ENCODE measurements at regions not wholly inside any gene's neighbourhood (a gene's known extent, or its start where the extent isn't known, plus 50 kb on each side); places are given as distances from the start of the nearest gene placed in this dataset.

GRCh38 chr3:107945417-107946094 is 145.3 kb downstream of the CD47 start:
- Histone ChIP-seq H3K36me3 (ENCODE audit: control insufficient read depth in 2 of 4, insufficient read depth in 4 of 4, low read length in 3 of 4) (no peaks in the 10 kb centered on the region), H3K18ac (ENCODE audit: extremely low read depth, low read length) (no peak overlapping the region), H3K14ac (ENCODE audit: insufficient read length) (no peak overlapping the region), H3K23ac (ENCODE audit: insufficient read length) (no peak overlapping the region), H3K4me2 (ENCODE audit: insufficient read depth in 1 of 2, low read depth in 2 of 2, low read length in 2 of 2) (no peak overlapping the region), H3K9me3 (ENCODE audit: insufficient read depth in 2 of 2, low read depth in 1 of 2, low read length in 1 of 2) (no peaks in the 10 kb centered on the region), H2BK15ac (ENCODE audit: low read length) (no peak overlapping the region), H4K91ac (replicated peaks; ENCODE audit: insufficient read length, low read length) (no peak overlapping the region), H3K4ac (replicated peaks; ENCODE audit: insufficient read length, low read depth, low read length) (no peak overlapping the region), H3K27me3 (replicated peaks in 1 of 4; ENCODE audit: control insufficient read depth in 3 of 4, extremely low read depth in 1 of 4, insufficient read depth in 3 of 4, low read length in 3 of 4) (peaks cover 0 to 1% (median 0%) of the 10 kb centered on the region in 4 experiments; a peak in 1 of 7 replicates), H4K8ac (ENCODE audit: extremely low read depth, insufficient read depth, low read length) (no peak overlapping the region), H3K9ac (replicated peaks in 1 of 4; ENCODE audit: extremely low read depth in 1 of 4, low read depth in 3 of 4, low read length in 3 of 4) (no peak overlapping the region), H3K4me3 (ENCODE audit: extremely low read depth in 1 of 4, insufficient read depth in 2 of 4, low read depth in 3 of 4, low read length in 4 of 4) (no peak overlapping the region), H3K79me1 (ENCODE audit: low read depth, low read length) (no peaks in the 10 kb centered on the region), H4K5ac (ENCODE audit: insufficient read length, low read depth, low read length) (no peak overlapping the region), H2BK20ac (ENCODE audit: low read length) (no peak overlapping the region), H3K4me1 (replicated peaks in 1 of 4; ENCODE audit: control insufficient read depth in 3 of 4, insufficient read depth in 4 of 4, low read length in 3 of 4) (no peaks in the 10 kb centered on the region; a peak in 1 of 7 replicates), H4K20me1 (replicated peaks in 1 of 2; ENCODE audit: control insufficient read depth in 1 of 2, insufficient read depth in 2 of 2, low read length in 2 of 2) (no peaks in the 10 kb centered on the region), H3K23me2 (ENCODE audit: low read depth, low read length) (no peaks in the 10 kb centered on the region), H3K27ac (ENCODE audit: low read depth, low read length) (no peak overlapping the region), H2AK5ac (ENCODE audit: low read depth, low read length) (no peak overlapping the region), H3K79me2 (ENCODE audit: control insufficient read depth in 1 of 2, insufficient read depth in 2 of 2, low read length in 2 of 2) (no peaks in the 10 kb centered on the region), H2BK5ac (ENCODE audit: low read depth, low read length) (no peak overlapping the region), H2BK12ac (ENCODE audit: low read depth, low read length) (no peak overlapping the region), H3K56ac (replicated peaks; ENCODE audit: insufficient read length, low read depth, low read length) (no peak overlapping the region), H2AFZ (ENCODE audit: low read length) (no peak overlapping the region), H2BK120ac (replicated peaks; ENCODE audit: low read depth, low read length) (no peak overlapping the region)
- FAIRE-seq (no peak), DNase-seq (ENCODE audit: low read depth in 1 of 2, low spot score in 2 of 2) (no peak)
- CTCF ChIA-PET (ENCODE audit: partially characterized antibody): interaction anchor here (0.6 to 1.0 kb wide), 4 partner anchors 12 to 532 kb away, joined by 3 to 6 read pairs (median 4); no protein-coding TSS in a partner anchor
- TF ChIP-seq TAF1 (IDR thresholded peaks at IDR 0.05; ENCODE audit: low read depth, low read length) (no peak), CHD2 (IDR thresholded peaks at IDR 0.05; ENCODE audit: low read length) (no peak), FOSL1 (IDR thresholded peaks at IDR 0.05; ENCODE audit: insufficient read depth, low read depth, low read length) (no peak), JUND (IDR thresholded peaks at IDR 0.05; ENCODE audit: low read length) (no peak), USF2 (IDR thresholded peaks at IDR 0.05; ENCODE audit: low read length) (no peak), SAP30 (IDR thresholded peaks at IDR 0.05; ENCODE audit: insufficient read depth, insufficient replicate concordance, low read length) (no peak)
- POLR2A ChIA-PET (ENCODE audit: partially characterized antibody): no interaction called here
- WGBS, 2 experiments (ENCODE audit: extremely low coverage in 1 of 2, insufficient coverage in 1 of 2, insufficient read length in 1 of 2, insufficient replicate concordance in 2 of 2, low coverage in 1 of 2, low lambda C conversion rate in 2 of 2, missing lambda C conversion rate in 1 of 2): 89% methylated on average over 1 of the region's 1 CpG; no CpG with 5 or more reads in 1 of the 2 experiments
